ENCODE measurements at regions not wholly inside any gene's neighbourhood (a gene's known extent, or its start where the extent isn't known, plus 50 kb on each side); places are given as distances from the start of the nearest gene placed in this dataset.
"Not testable (repeated sequence)": the region's sequence is repeated elsewhere in the genome, so short reads cannot be mapped to it uniquely, and the experiment has no call there.

GRCh38 chr3:195999176-195999575 is 82.7 kb downstream of the TFRC start:
- H3K4me1 ChIP-seq; H3K27me3 ChIP-seq; H3K4me3 ChIP-seq; intact Hi-C loops (cut with DNase I); H3K9me3 ChIP-seq; H3K27ac ChIP-seq; DNase-seq (ENCODE audit: extremely low spot score in 2 of 2); H3K36me3 ChIP-seq: not testable (repeated sequence)

GRCh38 chr3:195996314-195996713 is 85.6 kb downstream of the TFRC start:
- H3K9me3 ChIP-seq; H3K4me1 ChIP-seq; H3K27me3 ChIP-seq; intact Hi-C loops (cut with DNase I); H3K4me3 ChIP-seq; H3K36me3 ChIP-seq; H3K27ac ChIP-seq; DNase-seq (ENCODE audit: extremely low spot score in 2 of 2): not testable (repeated sequence)

- H3K9me3 ChIP-seq; intact Hi-C loops (cut with DNase I); H3K27me3 ChIP-seq; H3K36me3 ChIP-seq; DNase-seq (ENCODE audit: extremely low spot score in 2 of 2); H3K4me3 ChIP-seq; H3K27ac ChIP-seq; H3K4me1 ChIP-seq: not testable (repeated sequence)
Observed at GRCh38 chr3:195994343-195994742, 86.0 kb upstream of the TNK2 start.

- H3K4me3 ChIP-seq; DNase-seq (ENCODE audit: extremely low spot score in 2 of 2); H3K27ac ChIP-seq; intact Hi-C loops (cut with DNase I); H3K4me1 ChIP-seq; H3K27me3 ChIP-seq; H3K9me3 ChIP-seq; H3K36me3 ChIP-seq: not testable (repeated sequence)
Observed at GRCh38 chr3:195993671-195994070, 85.3 kb upstream of the TNK2 start.

- H3K4me3 ChIP-seq; H3K27me3 ChIP-seq; H3K36me3 ChIP-seq; H3K4me1 ChIP-seq; H3K9me3 ChIP-seq; intact Hi-C loops (cut with DNase I); H3K27ac ChIP-seq: not testable (repeated sequence)
- peak in 1 of 2 donors; percentile 93 for DNase-seq (ENCODE audit: extremely low spot score in 2 of 2)
Observed at GRCh38 chr3:195992956-195993595, 84.7 kb upstream of the TNK2 start.

- H3K36me3 ChIP-seq; intact Hi-C loops (cut with DNase I); H3K9me3 ChIP-seq; H3K4me1 ChIP-seq; H3K27ac ChIP-seq; DNase-seq (ENCODE audit: extremely low spot score in 2 of 2); H3K27me3 ChIP-seq; H3K4me3 ChIP-seq: not testable (repeated sequence)
Observed at GRCh38 chr3:195991986-195992385, 83.6 kb upstream of the TNK2 start.

- H3K27me3 ChIP-seq; intact Hi-C loops (cut with DNase I); H3K4me3 ChIP-seq; H3K27ac ChIP-seq; H3K36me3 ChIP-seq; DNase-seq (ENCODE audit: extremely low spot score in 2 of 2); H3K4me1 ChIP-seq; H3K9me3 ChIP-seq: not testable (repeated sequence)
Observed at GRCh38 chr3:195991243-195991642, 82.9 kb upstream of the TNK2 start.

- DNase-seq (ENCODE audit: extremely low spot score in 2 of 2); H3K27me3 ChIP-seq; H3K36me3 ChIP-seq; H3K4me1 ChIP-seq; intact Hi-C loops (cut with DNase I); H3K9me3 ChIP-seq: not testable (repeated sequence)
- Histone ChIP-seq H3K27ac (peak overlapping the region; percentile 90), H3K4me3 (peak overlapping the region; percentile 55 to 63)
Observed at GRCh38 chr3:195990841-195991174, 82.5 kb upstream of the TNK2 start.

- H3K27me3 ChIP-seq; H3K36me3 ChIP-seq; DNase-seq (ENCODE audit: extremely low spot score in 2 of 2); intact Hi-C loops (cut with DNase I); H3K9me3 ChIP-seq; H3K4me1 ChIP-seq: not testable (repeated sequence)
- TF ChIP-seq POLR2AphosphoS5 (IDR thresholded peaks at IDR 0.05; ENCODE audit: insufficient read depth in 1 of 2, low read depth in 1 of 2) (peak in 1 of 2 donors; percentile 34), POLR2A (IDR thresholded peaks at IDR 0.05) (peak in 1 of 2 donors; percentile 57)
- Histone ChIP-seq H3K4me3 (peak overlapping the region; percentile 55 to 63), H3K27ac (peak overlapping the region; percentile 90)
Observed at GRCh38 chr3:195989921-195990840, 81.8 kb upstream of the TNK2 start.

- DNase-seq (ENCODE audit: extremely low spot score in 2 of 2); H3K4me1 ChIP-seq; intact Hi-C loops (cut with DNase I); H3K36me3 ChIP-seq; H3K27me3 ChIP-seq; H3K9me3 ChIP-seq: not testable (repeated sequence)
- peak overlapping the region; percentile 55 to 63 for H3K4me3 ChIP-seq
- H3K27ac ChIP-seq: peak overlapping the region; percentile 90
Observed at GRCh38 chr3:195989197-195989920, 81.0 kb upstream of the TNK2 start.

- DNase-seq (ENCODE audit: extremely low spot score in 2 of 2); H3K27ac ChIP-seq; intact Hi-C loops (cut with DNase I); H3K27me3 ChIP-seq; H3K36me3 ChIP-seq; H3K9me3 ChIP-seq; H3K4me3 ChIP-seq; H3K4me1 ChIP-seq: not testable (repeated sequence)
Observed at GRCh38 chr3:195988764-195989163, 80.4 kb upstream of the TNK2 start.

- H3K27me3 ChIP-seq; DNase-seq (ENCODE audit: extremely low spot score in 2 of 2); H3K36me3 ChIP-seq; H3K27ac ChIP-seq; H3K4me3 ChIP-seq; intact Hi-C loops (cut with DNase I); H3K4me1 ChIP-seq; H3K9me3 ChIP-seq: not testable (repeated sequence)
Observed at GRCh38 chr3:195987001-195987400, 78.7 kb upstream of the TNK2 start.

GRCh38 chr3:195986576-195986975 is 78.2 kb upstream of the TNK2 start:
- H3K4me1 ChIP-seq; H3K9me3 ChIP-seq; H3K27ac ChIP-seq; H3K27me3 ChIP-seq; H3K4me3 ChIP-seq; DNase-seq (ENCODE audit: extremely low spot score in 2 of 2); intact Hi-C loops (cut with DNase I): not testable (repeated sequence)
- peaks cover 0 to 11% of the 10 kb centered on the region in 2 donors for H3K36me3 ChIP-seq
